T-helper 1 cell treated with Interleukin-12 subunit alpha and Interleukin-12 subunit beta and Interleukin-4 antibody, amounts not matched to agents 30 ng/mL and 1 ng/mL, for 36 hours (primary cell): ENCODE measurements at regions not wholly inside any gene's neighbourhood (a gene's known extent, or its start where the extent isn't known, plus 50 kb on each side); places are given as distances from the start of the nearest gene placed in this dataset.
"Not testable (repeated sequence)": the region's sequence is repeated elsewhere in the genome, so short reads cannot be mapped to it uniquely, and the experiment has no call there.

Experiments used
- intact Hi-C: fragments of 100-400 bp; cut with micrococcal nuclease; formaldehyde crosslinking; loops from one replicate; pipeline ENCODE4 v1.15.1; 2024

GRCh38 chr2:181789827-181790448, 101.6 kb upstream of the ITPRID2 start:
- intact Hi-C loops: no loop called here

DNA sequence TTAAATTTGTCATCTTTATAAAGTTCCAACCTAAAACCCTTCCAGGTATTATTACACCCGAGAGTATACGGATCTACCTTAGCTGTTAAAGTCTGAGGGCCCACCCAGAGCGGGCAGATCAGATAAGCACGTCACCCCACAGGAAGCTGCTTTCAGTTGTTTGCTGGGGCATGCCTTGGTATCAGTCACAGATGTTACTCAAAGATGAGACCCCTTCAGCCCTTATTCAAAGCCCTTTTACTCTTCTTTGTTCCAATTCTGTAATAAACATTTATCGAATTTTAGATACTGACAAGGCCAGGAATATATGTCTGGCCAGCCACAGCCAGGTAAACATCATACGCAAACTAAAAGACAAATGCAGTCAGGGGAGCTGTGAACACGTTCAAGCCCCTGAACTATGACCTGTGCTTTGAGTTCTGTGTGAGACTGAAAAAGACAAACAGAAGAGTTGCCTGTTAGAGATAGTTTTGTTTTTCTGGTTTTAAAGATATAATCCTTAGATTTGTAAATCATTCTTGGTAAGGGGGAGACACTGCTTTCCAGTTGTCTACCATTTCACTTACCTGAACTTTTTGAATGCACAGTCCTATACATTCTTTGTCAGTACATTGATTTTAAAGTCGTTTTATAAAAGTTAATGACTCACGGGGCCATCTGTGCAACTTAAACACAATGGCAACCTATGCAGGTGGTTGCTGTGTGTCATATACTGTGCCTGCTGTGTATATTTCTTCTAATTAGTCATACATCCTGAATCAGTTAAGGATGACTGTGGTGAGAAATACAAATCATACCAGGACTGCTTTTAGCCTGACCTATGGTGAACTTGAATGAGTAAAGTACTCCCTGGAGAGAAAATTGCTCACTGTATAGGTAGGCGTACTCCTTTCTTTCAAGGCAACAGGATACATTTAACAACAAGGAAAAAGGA, 100.5 kb upstream of the ITPRID2 start:
- intact Hi-C loops: loop anchor here (1.0 kb wide), 2 partner anchors 100 to 685 kb away; partner anchors contain the start of gene ITPRID2

- intact Hi-C loops: no loop called here
These were observed 98.6 kb upstream of the ITPRID2 start for GRCh38 chr2:181792906-181793305.

GRCh38 chr2:181798022-181798421, 93.5 kb upstream of the ITPRID2 start:
- intact Hi-C loops: no loop called here

- intact Hi-C loops: not testable (repeated sequence)
These were observed 89.2 kb upstream of the ITPRID2 start for GRCh38 chr2:181802300-181802699.

DNA sequence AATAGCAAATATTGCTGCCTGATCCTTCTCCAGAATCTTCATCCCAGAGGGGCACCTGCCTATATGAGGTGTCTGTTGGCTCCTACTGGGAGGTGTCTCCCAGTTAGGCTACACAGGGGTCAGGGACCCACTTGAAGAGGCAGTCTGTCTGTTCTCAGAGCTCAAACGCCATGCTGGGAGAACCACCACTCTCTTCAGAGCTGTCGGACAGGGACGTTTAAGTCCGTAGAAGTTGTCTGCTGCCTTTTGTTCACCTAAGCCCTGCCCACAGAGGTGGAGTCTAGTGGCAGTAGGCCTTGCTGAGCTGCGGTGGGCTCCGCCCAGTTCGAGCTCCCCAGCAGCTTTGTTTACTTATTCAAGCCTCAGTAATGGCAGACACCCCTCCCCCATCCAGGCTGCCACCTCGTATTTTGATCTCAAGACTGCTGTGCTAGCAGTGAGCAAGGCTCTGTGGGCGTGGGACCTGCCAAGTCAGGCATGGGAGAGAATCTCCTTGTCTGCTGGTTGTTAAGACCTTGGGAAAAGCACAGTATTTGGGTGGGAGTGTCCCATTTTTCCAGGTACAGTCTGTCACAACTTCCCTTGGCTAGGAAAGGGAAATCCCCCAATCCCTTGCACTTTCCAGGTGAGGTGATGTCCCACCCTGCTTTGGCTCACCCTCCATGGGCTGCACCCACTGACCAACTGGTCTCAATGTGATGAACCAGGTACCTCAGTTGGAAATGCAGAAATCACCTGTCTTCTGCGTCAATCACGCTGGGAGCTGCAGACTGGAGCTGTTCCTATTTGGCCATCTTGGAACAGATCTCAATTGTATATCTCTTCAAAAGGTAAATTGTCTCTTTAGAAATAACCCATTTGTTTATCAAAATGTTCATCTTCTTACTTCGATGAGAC, 87.4 kb upstream of the ITPRID2 start:
- intact Hi-C loops: not testable (repeated sequence)

DNA sequence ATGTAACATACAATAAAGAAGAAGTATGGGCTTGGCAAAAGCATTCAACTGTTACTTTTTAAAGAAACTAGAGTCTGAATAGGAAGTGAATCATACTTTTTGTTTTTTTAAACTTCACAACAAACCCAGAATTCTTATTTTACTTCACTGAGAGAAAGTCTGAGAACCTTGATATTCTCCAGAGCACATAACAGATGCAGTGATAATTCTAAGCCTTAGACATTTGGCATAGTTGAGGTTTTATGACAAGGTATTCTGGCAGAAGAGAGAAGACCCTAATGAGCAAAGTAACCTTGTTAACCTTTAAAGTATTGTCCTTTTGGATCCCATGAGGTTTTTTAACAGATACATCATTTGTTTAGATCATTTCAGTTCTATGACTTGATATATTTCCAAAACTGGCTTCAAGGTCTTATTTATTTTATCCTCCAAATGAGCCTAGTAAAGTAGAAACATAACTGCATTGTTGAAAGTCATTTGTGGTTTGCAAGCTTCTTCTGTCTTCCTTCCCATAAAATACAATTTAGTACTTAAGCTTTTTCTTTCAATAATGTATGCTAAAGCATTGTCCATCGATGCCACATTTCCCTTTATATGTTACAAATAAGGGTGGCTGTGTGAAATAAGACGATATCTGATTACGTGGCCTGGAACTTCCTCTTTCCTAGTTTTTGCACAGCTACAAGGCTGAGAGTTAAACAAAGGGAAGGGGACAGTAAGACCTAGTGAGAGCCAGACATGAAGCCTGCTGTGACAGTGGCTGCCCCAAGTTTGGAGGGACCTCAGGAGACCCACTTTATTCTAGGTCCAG, 86.1 kb upstream of the ITPRID2 start:
- intact Hi-C loops: no loop called here

DNA sequence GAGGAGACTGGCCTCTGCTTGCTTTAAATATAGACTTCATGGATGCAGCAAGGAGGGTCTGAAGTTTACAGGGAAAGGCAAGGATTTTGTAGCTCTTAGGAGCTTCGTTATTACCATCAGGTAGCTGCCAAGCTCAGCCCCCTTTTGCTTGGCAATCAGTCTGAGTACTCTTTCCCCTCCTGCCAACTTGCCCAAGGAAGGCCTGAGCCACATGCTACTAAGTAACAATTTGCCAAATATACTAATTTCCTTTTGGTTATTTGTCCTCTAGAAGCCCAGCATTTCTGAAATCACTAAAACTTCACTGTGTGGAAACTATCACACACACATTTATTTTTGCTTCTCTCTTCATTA, 85.5 kb upstream of the ITPRID2 start:
- intact Hi-C loops: no loop called here

- intact Hi-C loops: no loop called here
These were observed 84.0 kb upstream of the ITPRID2 start for GRCh38 chr2:181807526-181807925.

DNA sequence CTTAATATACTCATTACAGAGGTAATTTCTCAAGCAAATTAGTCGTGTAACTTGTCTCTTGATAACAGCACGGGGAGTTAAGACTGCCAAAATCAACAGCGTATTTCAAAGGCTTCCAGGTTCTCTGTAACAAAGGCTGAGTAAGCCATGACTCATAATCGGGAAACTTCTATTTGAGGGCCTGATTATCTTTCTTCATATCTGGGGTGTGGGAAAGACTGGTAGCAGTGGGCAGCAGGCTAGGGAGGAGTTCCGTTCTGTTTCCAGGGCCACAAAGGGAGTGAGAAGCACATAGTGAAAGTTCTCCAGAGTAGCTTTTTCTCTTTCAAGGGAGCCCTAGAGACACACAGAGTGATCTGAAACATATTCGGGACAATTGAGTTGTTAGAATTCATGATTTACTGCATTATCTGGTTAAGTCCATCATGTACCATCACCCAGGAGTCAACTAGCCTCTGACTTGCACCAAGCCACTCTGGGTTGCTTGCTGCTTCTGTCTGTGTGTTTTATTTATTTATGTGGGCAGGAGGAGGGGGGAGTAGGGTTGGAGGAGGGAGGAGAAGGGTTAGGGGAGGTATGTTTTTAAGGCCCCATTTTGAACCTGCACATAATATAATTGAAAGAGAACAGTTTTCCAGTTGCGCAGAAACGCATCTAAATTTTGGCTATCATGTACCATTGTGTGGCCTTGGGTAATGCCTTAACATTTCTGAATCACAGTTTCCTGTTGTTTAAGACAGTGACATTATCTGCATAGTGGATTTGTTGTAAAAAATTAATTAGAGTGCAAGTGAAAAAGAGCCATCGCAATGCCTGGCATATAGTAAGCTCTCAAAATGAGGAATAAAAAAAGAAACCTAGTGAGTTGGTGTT, 80.5 kb upstream of the ITPRID2 start:
- intact Hi-C loops: no loop called here

DNA sequence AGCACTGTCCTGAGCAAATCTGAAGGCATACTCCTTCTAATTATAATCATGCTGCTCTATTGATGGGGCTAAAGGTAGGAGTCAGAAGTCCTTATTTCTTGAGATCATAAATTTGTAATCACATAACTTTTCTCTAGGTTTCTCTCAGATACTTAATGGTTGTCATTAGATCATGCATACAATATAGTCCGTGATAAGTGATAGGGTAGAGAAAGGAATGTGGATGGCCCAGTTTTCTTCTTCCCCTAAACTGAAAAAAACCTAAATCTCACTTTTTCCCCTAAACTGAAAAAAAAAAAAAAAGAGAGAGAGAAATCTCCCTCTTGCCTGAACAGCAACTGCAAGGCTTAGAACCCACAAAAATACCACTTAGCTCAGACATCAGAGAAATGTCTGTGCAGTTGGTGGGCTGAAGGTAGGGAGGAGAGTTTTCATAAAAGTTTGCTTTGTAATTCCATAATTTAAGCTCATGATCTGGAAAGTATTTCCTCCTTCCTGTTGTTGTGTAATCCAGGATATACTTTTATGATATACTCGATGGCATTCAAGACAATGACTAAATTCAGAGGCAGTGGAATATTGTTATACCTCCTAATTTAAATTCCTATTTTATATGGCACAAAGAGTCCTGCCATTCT, 79.3 kb upstream of the ITPRID2 start:
- intact Hi-C loops: no loop called here

- intact Hi-C loops: no loop called here
These were observed 77.5 kb upstream of the ITPRID2 start for GRCh38 chr2:181814057-181814491.

DNA sequence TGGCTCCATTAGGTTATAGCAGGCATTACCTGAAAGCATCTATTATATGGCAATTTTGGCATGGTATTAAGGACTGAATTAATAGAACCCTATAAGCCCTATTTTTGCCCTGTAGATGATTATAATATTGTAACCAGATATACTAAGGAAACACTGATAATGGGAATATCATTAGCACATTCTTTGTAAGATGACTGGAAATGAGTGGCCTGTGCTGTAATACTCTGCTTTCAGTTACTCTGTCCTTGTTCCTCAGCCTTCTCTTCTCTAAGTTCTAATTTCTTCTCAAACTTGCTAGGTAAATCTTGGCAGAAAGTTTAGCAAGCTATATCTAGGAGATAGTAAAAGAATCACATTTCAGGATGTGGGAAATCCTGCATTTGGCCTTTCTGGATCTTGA, 74.0 kb upstream of the ITPRID2 start:
- intact Hi-C loops: no loop called here

GRCh38 chr2:181818058-181818680, 73.4 kb upstream of the ITPRID2 start:
- intact Hi-C loops: no loop called here

- intact Hi-C loops: no loop called here
These were observed 72.7 kb upstream of the ITPRID2 start for GRCh38 chr2:181818840-181819239.

DNA sequence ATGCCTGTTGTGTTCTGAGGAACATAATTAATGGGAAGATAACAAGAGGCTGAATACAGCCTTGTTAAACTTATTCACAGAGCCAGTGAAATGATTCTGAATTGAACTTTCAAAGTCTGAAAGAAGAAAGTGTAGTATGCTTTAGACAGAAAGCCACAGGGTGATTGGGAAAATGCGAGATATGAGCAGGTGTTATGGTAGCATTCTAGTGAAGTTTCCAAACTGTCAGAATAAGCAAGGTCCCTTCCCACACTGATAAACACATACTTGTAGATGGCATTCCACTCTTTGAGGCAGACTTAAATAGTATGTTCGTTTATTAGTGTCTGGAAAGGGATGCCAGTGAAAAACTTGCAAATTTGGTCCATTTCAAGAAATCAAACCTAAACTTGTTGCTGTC, 70.5 kb upstream of the ITPRID2 start:
- intact Hi-C loops: no loop called here

DNA sequence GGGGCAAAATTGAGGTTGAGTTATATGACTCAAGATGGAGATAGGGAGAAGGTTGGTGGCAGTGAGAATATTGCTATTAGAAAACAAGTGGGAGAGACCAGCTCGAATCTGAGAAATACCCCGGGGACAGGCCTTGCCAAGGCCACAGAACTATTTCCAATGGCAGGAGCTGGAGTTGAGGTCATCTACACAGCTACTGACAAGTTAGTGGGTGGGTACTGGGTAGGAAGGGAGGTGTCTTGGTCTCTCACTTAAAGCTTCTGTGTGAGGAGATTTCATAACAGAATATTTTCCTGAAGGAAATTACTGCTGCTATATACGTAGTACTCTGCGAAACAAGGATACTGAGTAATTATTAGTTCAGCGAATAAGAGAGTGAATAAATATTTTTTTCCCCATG, 69.4 kb upstream of the ITPRID2 start:
- intact Hi-C loops: no loop called here

GRCh38 chr2:181823405-181823804, 68.1 kb upstream of the ITPRID2 start:
- intact Hi-C loops: no loop called here

DNA sequence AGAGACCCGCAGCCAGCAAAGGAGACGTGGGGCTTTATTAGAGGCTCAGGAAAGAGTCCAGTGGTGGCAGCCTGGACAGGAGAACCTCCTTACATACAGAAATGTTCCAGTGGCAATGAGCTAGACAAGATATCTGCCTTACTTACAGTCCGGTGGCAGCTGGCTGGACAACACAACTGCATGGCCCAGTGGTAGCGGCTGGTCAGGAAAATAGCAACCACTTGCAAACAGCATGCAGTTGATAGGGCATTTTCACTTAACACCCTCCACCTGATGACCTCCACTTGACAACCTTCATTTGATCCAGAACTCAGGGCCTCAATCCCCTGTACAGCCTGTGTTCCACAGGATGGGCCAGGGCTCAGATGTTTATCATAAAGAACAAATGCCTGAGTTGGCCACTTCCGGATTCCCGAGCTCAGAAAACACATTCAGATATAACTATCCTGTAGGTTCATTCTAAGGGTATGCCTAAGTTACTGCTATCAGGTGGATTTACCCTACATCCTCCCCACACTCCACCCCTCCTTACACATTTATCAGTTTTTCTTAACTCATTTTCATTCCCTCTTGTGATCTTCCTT, 63.3 kb upstream of the ITPRID2 start:
- intact Hi-C loops: no loop called here
